ENCODE measurements at regions not wholly inside any gene's neighbourhood (a gene's known extent, or its start where the extent isn't known, plus 50 kb on each side); places are given as distances from the start of the nearest gene placed in this dataset.

- Histone ChIP-seq H3K4me3 (no peak overlapping the region), H3K9me3 (no peaks in the 10 kb centered on the region), H3K36me3 (no peaks in the 10 kb centered on the region), H3K4me1 (no peaks in the 10 kb centered on the region), H3K27me3 (no peaks in the 10 kb centered on the region), H3K27ac (no peak overlapping the region)
- ATAC-seq (no peak), DNase-seq (no peak)
- 33% methylated on average over 2 of the region's 2 CpGs for WGBS (ENCODE audit: insufficient coverage, low coverage, low lambda C conversion rate, missing lambda C conversion rate)
- TF ChIP-seq, protein P1, sequence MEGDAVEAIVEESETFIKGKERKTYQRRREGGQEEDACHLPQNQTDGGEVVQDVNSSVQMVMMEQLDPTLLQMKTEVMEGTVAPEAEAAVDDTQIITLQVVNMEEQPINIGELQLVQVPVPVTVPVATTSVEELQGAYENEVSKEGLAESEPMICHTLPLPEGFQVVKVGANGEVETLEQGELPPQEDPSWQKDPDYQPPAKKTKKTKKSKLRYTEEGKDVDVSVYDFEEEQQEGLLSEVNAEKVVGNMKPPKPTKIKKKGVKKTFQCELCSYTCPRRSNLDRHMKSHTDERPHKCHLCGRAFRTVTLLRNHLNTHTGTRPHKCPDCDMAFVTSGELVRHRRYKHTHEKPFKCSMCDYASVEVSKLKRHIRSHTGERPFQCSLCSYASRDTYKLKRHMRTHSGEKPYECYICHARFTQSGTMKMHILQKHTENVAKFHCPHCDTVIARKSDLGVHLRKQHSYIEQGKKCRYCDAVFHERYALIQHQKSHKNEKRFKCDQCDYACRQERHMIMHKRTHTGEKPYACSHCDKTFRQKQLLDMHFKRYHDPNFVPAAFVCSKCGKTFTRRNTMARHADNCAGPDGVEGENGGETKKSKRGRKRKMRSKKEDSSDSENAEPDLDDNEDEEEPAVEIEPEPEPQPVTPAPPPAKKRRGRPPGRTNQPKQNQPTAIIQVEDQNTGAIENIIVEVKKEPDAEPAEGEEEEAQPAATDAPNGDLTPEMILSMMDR (IDR thresholded peaks at IDR 0.05): no peak
- TF ChIP-seq POLR2A (IDR thresholded peaks at IDR 0.05): no peak
- intact Hi-C loops (cut with DNase I): no loop called here
These were observed 505.8 kb upstream of the ADAMTS16 start for GRCh38 chr5:4634342-4634741.

DNA sequence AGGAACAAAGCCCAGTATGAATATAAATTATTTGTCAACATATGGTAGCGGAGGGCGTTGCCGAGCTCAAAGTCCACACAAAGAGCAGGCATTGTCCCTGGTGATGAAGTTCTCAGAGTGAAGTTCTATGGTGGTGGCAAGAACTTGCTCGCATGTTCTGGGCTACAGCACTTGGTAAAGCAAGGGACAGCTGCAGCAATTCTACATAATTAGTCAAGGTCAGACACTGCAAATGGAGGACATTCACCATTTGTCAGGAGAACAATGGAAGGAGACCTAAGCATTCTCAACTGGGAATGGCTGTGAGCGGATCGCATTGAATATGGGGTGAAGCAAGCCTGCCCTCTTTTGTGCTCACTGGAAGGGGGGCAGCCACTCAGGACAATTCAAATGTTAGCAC, 503.8 kb upstream of the ADAMTS16 start:
- WGBS (ENCODE audit: insufficient coverage, low coverage, low lambda C conversion rate, missing lambda C conversion rate): 66% methylated on average over 6 of the region's 6 CpGs
- Histone ChIP-seq H3K9me3 (no peaks in the 10 kb centered on the region), H3K4me3 (no peak overlapping the region), H3K27ac (no peak overlapping the region), H3K27me3 (no peaks in the 10 kb centered on the region), H3K4me1 (no peaks in the 10 kb centered on the region), H3K36me3 (no peaks in the 10 kb centered on the region)
- no peak for DNase-seq
- ATAC-seq: no peak
- TF ChIP-seq, protein P1 (IDR thresholded peaks at IDR 0.05): no peak
- TF ChIP-seq POLR2A (IDR thresholded peaks at IDR 0.05): no peak
- intact Hi-C loops (cut with DNase I): no loop called here

- intact Hi-C loops (cut with DNase I): no loop called here
- ATAC-seq: no peak
- TF ChIP-seq, protein P1 (IDR thresholded peaks at IDR 0.05): no peak
- TF ChIP-seq POLR2A (IDR thresholded peaks at IDR 0.05): no peak
- Histone ChIP-seq H3K4me3 (no peak overlapping the region), H3K36me3 (no peaks in the 10 kb centered on the region), H3K27me3 (no peaks in the 10 kb centered on the region), H3K4me1 (no peaks in the 10 kb centered on the region), H3K9me3 (no peaks in the 10 kb centered on the region), H3K27ac (no peak overlapping the region)
- DNase-seq: no peak
- WGBS (ENCODE audit: insufficient coverage, low coverage, low lambda C conversion rate, missing lambda C conversion rate): 52% methylated on average over 11 of the region's 11 CpGs
These were observed 500.2 kb upstream of the ADAMTS16 start for GRCh38 chr5:4639946-4640345.

DNA sequence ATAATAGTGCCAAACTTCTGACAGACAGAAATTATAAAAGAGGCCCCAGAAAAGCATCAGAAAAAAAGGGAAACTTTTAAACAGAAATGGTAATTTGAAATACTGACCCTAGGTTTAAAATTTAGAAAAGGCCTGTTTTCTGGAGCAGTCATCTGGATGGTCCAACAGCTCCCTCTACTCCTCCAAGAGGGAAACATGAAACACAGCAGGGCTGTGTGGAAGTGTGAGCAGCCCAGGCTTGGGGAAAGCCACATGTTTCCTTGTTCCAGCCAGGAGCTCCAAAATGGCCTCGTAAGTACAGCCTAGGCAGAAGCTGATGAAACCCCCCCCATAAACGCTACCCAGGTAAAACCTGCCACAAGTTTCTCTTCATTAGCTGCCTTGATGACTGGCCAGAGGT, 499.3 kb upstream of the ADAMTS16 start:
- H3K27ac ChIP-seq: no peak overlapping the region
- no peak overlapping the region for H3K4me3 ChIP-seq
- intact Hi-C loops (cut with DNase I): no loop called here
- no peaks in the 10 kb centered on the region for H3K27me3 ChIP-seq
- no peak for ATAC-seq
- no peak for DNase-seq
- no peaks in the 10 kb centered on the region for H3K4me1 ChIP-seq
- no peaks in the 10 kb centered on the region for H3K36me3 ChIP-seq
- 33% methylated on average over 1 of the region's 2 CpGs for WGBS (ENCODE audit: insufficient coverage, low coverage, low lambda C conversion rate, missing lambda C conversion rate)
- TF ChIP-seq POLR2A (IDR thresholded peaks at IDR 0.05): no peak
- TF ChIP-seq, protein P1 (IDR thresholded peaks at IDR 0.05): no peak
- no peaks in the 10 kb centered on the region for H3K9me3 ChIP-seq

DNA sequence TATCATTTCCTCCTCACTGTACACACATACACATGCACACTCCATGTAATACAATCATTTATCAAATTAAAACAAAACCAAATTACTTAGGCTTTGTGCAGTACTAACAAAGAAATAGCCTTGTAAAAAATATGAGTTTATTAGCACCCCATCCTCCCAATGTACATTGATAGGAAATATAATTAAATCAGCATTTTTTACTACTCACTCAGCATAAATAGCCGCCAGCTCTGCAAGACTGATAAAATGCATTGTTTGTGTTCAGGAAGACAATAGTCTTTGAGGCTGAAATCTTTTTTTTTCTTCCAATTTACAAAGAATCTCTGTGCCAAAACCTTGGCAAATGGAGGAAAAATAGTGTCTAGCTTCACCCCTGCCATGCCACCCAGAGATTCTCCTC, 497.6 kb upstream of the ADAMTS16 start:
- Histone ChIP-seq H3K9me3 (no peaks in the 10 kb centered on the region), H3K27me3 (no peaks in the 10 kb centered on the region), H3K36me3 (no peaks in the 10 kb centered on the region), H3K4me1 (no peaks in the 10 kb centered on the region), H3K27ac (no peak overlapping the region), H3K4me3 (no peak overlapping the region)
- intact Hi-C loops (cut with DNase I): no loop called here
- ATAC-seq: no peak
- no peak for TF ChIP-seq POLR2A (IDR thresholded peaks at IDR 0.05)
- TF ChIP-seq, protein P1 (IDR thresholded peaks at IDR 0.05): no peak
- no peak for DNase-seq
- 86% methylated on average over 1 of the region's 1 CpG for WGBS (ENCODE audit: insufficient coverage, low coverage, low lambda C conversion rate, missing lambda C conversion rate)
